Loucy (cell line): ENCODE measurements at regions not wholly inside any gene's neighbourhood (a gene's known extent, or its start where the extent isn't known, plus 50 kb on each side); places are given as distances from the start of the nearest gene placed in this dataset.

Experiments
- CTCF ChIP-seq: fragments of 200-600 bp; sonication (generic); conservative IDR thresholded peaks from 2 replicates; pipeline ENCODE4 v1.5.1; 2014; ENCODE audit warnings: mild to moderate bottlenecking, antibody characterized with exemption, low read length
- EZH2phosphoT487 ChIP-seq: fragments of 200-600 bp; IDR thresholded peaks from 2 replicates; pipeline ENCODE4 v1.6.1; 2018; ENCODE audit warnings: antibody characterized with exemption, mild to moderate bottlenecking, moderate library complexity, borderline replicate concordance

- peak; percentile 95 for TF ChIP-seq CTCF
- no peak for TF ChIP-seq EZH2phosphoT487
Measured at GRCh38 chr20:53869466-53870258, 200.7 kb downstream of the BCAS1 start.
